Osteoblast (primary cell): ENCODE measurements at regions not wholly inside any gene's neighbourhood (a gene's known extent, or its start where the extent isn't known, plus 50 kb on each side); places are given as distances from the start of the nearest gene placed in this dataset.

Source experiments
- DNase-seq: peaks from one replicate; pipeline ENCODE4 v3.0.0; 2011; ENCODE audit warnings: low spot score, mixed read lengths; ENCODE audit not compliant: insufficient read length; ENCODE audit errors: missing footprints
- H2AFZ ChIP-seq: 2 replicates; pipeline ENCODE4 v1.6.0; 2011; ENCODE audit warnings: mild to moderate bottlenecking, low read length
- H3K27ac ChIP-seq: 2 replicates; pipeline ENCODE4 v1.5.1; 2011; ENCODE audit warnings: mild to moderate bottlenecking, low read depth, low read length, moderate library complexity
- H3K27me3 ChIP-seq: 2 replicates; pipeline ENCODE4 v1.6.0; 2012; ENCODE audit warnings: mild to moderate bottlenecking, control low read depth, inconsistent platforms, low read length, moderate library complexity; ENCODE audit not compliant: insufficient read depth
- H3K36me3 ChIP-seq: 2 replicates; pipeline ENCODE4 v1.5.1; 2011; ENCODE audit warnings: mild to moderate bottlenecking, low read length, control low read depth, moderate library complexity; ENCODE audit not compliant: insufficient read depth
- H3K4me1 ChIP-seq: 2 replicates; pipeline ENCODE4 v1.5.1; 2011; ENCODE audit warnings: mild to moderate bottlenecking, low read length, control low read depth, moderate library complexity; ENCODE audit not compliant: insufficient read depth
- H3K4me2 ChIP-seq: 2 replicates; pipeline ENCODE4 v1.6.0; 2011; ENCODE audit warnings: mild to moderate bottlenecking, low read length; ENCODE audit not compliant: insufficient read depth
- H3K4me3 ChIP-seq: fragments of 200-600 bp; sonication (generic); 3 replicates; pipeline ENCODE4 v1.5.1; 2012; ENCODE audit warnings: mild to moderate bottlenecking, low read length, inconsistent platforms; ENCODE audit not compliant: insufficient read depth
- H3K79me2 ChIP-seq: 2 replicates; pipeline ENCODE4 v1.6.0; 2012; ENCODE audit warnings: mild to moderate bottlenecking, low read length, control low read depth, inconsistent platforms; ENCODE audit not compliant: insufficient read depth
- H3K9me3 ChIP-seq: 2 replicates; pipeline ENCODE4 v1.5.1; 2011; ENCODE audit warnings: low read depth, low read length, control low read depth
- H4K20me1 ChIP-seq: 2 replicates; pipeline ENCODE4 v1.6.0; 2012; ENCODE audit warnings: mild to moderate bottlenecking, low read length, control low read depth; ENCODE audit not compliant: insufficient read depth
- TF ChIP-seq, protein P1 (sequence below): IDR thresholded peaks from 2 replicates; pipeline ENCODE4 v1.5.1; 2011; ENCODE audit warnings: mild to moderate bottlenecking, low read depth, low read length, moderate library complexity; ENCODE audit errors: extremely low read depth

DNA sequence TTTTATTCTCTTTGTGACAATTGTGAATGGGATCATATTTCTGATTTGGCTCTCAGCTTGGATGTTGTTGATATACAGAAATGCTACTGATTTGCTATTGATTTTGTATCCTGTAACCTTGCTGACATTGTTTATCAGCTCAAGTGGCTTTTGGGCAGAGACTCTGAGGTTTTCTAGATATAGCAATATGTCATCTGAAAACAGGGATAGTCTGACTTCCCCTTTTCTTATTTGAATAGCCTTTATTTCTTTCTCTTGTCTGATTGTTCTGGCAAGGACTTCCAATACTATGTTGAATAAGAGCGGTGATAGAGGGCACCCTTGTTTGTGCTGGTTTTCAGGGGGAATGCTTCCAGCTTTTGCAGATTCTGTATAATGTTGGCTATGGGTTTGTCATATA is 150.8 kb downstream of the FASLG start:
- no peak for DNase-seq
- Histone ChIP-seq H2AFZ (no peak overlapping the region), H3K27me3 (no peaks in the 10 kb centered on the region), H3K9me3 (no peaks in the 10 kb centered on the region), H4K20me1 (no peaks in the 10 kb centered on the region), H3K27ac (no peak overlapping the region), H3K79me2 (no peaks in the 10 kb centered on the region), H3K36me3 (no peaks in the 10 kb centered on the region), H3K4me3 (no peak overlapping the region), H3K4me2 (no peak overlapping the region), H3K4me1 (no peaks in the 10 kb centered on the region)
- TF ChIP-seq, protein P1, sequence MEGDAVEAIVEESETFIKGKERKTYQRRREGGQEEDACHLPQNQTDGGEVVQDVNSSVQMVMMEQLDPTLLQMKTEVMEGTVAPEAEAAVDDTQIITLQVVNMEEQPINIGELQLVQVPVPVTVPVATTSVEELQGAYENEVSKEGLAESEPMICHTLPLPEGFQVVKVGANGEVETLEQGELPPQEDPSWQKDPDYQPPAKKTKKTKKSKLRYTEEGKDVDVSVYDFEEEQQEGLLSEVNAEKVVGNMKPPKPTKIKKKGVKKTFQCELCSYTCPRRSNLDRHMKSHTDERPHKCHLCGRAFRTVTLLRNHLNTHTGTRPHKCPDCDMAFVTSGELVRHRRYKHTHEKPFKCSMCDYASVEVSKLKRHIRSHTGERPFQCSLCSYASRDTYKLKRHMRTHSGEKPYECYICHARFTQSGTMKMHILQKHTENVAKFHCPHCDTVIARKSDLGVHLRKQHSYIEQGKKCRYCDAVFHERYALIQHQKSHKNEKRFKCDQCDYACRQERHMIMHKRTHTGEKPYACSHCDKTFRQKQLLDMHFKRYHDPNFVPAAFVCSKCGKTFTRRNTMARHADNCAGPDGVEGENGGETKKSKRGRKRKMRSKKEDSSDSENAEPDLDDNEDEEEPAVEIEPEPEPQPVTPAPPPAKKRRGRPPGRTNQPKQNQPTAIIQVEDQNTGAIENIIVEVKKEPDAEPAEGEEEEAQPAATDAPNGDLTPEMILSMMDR = no peak

DNA sequence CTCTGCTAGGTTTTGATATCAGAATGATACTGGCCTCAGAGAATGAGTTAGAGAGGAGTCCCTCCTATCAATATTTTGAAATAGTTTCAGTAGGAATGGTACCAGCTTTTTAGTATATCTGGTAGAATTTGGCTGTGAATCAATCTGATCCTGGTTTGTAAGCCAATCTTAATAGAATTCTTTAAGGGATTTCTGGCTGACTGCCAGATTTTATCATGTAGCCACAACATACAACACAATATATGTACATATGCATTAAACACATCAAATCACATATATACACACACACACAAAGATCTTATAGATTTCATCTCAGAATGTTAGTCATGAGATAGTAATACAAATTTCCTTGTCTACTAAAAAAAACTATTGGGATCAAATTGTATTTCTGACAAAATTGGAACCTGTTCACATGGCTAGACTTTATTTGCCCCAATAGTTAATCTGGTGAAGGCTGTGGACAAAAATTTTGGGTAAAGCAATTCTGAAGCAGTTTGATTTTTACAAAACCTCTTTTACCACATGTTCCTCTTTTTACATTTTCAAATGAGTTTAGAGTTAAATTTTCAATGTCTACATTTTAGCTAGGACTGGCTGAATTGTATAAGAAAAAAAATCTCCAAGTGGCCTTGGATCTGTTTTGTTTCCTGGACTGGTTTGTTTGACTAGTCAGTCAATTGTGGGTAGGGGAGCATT is 151.7 kb downstream of the FASLG start:
- Histone ChIP-seq H4K20me1 (no peaks in the 10 kb centered on the region), H3K27me3 (no peaks in the 10 kb centered on the region), H3K4me1 (no peaks in the 10 kb centered on the region), H2AFZ (no peak overlapping the region), H3K36me3 (no peaks in the 10 kb centered on the region), H3K4me3 (no peak overlapping the region), H3K4me2 (no peak overlapping the region), H3K27ac (no peak overlapping the region), H3K79me2 (no peaks in the 10 kb centered on the region), H3K9me3 (no peaks in the 10 kb centered on the region)
- TF ChIP-seq, protein P1 = no peak
- DNase-seq = no peak

DNA sequence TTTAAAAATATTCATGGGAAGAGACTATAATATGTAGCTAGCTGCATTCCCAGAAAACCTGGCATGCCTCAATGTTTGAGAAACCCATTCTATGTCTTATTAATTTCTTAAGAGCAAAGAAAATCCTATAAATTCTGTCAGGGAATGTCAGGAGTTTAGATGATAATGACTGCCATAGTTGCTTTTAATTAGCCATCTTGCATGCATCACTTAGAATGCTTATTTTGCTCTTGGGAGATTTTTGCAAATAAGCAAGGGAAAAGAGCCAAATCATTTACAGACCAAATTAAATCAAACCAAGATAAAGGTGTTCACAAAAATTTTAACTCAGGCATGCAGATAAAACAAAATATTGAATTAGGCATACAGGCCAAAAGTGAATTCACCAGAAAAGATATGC is 152.8 kb downstream of the FASLG start:
- TF ChIP-seq, protein P1 = no peak
- DNase-seq = no peak
- no peak overlapping the region for H3K27ac ChIP-seq
- no peaks in the 10 kb centered on the region for H3K36me3 ChIP-seq
- H3K4me3 ChIP-seq = no peak overlapping the region
- H3K79me2 ChIP-seq = no peaks in the 10 kb centered on the region
- H2AFZ ChIP-seq = no peak overlapping the region
- H3K27me3 ChIP-seq = no peaks in the 10 kb centered on the region
- H3K9me3 ChIP-seq = no peaks in the 10 kb centered on the region
- no peaks in the 10 kb centered on the region for H4K20me1 ChIP-seq
- H3K4me1 ChIP-seq = no peaks in the 10 kb centered on the region
- no peak overlapping the region for H3K4me2 ChIP-seq

GRCh38 chr1:172812118-172812517 is 153.2 kb downstream of the FASLG start:
- H3K27me3 ChIP-seq = no peaks in the 10 kb centered on the region
- no peak overlapping the region for H3K27ac ChIP-seq
- H3K9me3 ChIP-seq = no peaks in the 10 kb centered on the region
- DNase-seq = no peak
- no peak overlapping the region for H3K4me3 ChIP-seq
- no peaks in the 10 kb centered on the region for H3K79me2 ChIP-seq
- H3K4me2 ChIP-seq = no peak overlapping the region
- H2AFZ ChIP-seq = no peak overlapping the region
- H3K4me1 ChIP-seq = no peaks in the 10 kb centered on the region
- no peaks in the 10 kb centered on the region for H4K20me1 ChIP-seq
- TF ChIP-seq, protein P1 = no peak
- H3K36me3 ChIP-seq = no peaks in the 10 kb centered on the region
